GM12878 (cell line): ENCODE measurements at regions not wholly inside any gene's neighbourhood (a gene's known extent, or its start where the extent isn't known, plus 50 kb on each side); places are given as distances from the start of the nearest gene placed in this dataset.

Experiments used
- ATAC-seq: fragments of 200-7000 bp; cut with Tn5 transposase; 3 replicates; pipeline ENCODE4 v1.9.1; 2020; ENCODE audit warnings: mild to moderate bottlenecking, moderate library complexity
- BruUV-seq: library from RNA; stranded (reverse); fragments of 400-500 nt; replicated peaks from 2 replicates; lab custom pipeline; 2021; lab: Mats Ljungman, UMichigan
- CTCF ChIA-PET: fragments of 300-600 bp; sonication (Branson Sonifier 250); formaldehyde crosslinking; extraction: SDS; loops from one replicate; lab custom pipeline; 2021; ENCODE audit warnings: inconsistent platforms; lab: Yijun Ruan, JAX
- POLR2A ChIA-PET: fragments of 350-600 bp; formaldehyde crosslinking; extraction: SDS; loops from one replicate; lab custom pipeline; 2021; ENCODE audit warnings: inconsistent platforms; lab: Charles Lee
- RAD21 ChIA-PET: fragments of 300-600 bp; sonication (Branson Sonifier 250); formaldehyde crosslinking; loops from one replicate; lab custom pipeline; 2023; ENCODE audit warnings: antibody characterized with exemption; ENCODE audit not compliant: unreplicated experiment; lab: Charles Lee
- SMC1A ChIA-PET: fragments of 300-600 bp; sonication (Branson Sonifier 250); formaldehyde crosslinking; loops from one replicate; lab custom pipeline; 2023; ENCODE audit not compliant: unreplicated experiment, uncharacterized antibody; lab: Charles Lee
- DNase-seq: peaks from one replicate; pipeline ENCODE4 v3.0.0-alpha.2; 2011; ENCODE audit warnings: low read depth, low spot score
- FAIRE-seq: peaks from 3 replicates; lab custom pipeline; 2011; peaks lifted over from hg19 to GRCh38; lab: Jason Lieb, UNC
- H2AFZ ChIP-seq: 2 replicates; pipeline ENCODE4 v1.6.0; 2011; ENCODE audit warnings: low read depth, low read length, control low read depth; ENCODE audit not compliant: control insufficient read depth
- H3K27ac ChIP-seq: 2 replicates; pipeline ENCODE4 v1.5.1; 2011; ENCODE audit warnings: control low read depth; ENCODE audit not compliant: control insufficient read depth, insufficient read depth
- H3K27me3 ChIP-seq, 2 experiments: replicated peaks in 1 of 2; 2 replicates each; pipeline versions ENCODE4 v1.6.0 to v1.6.1; 2011; ENCODE audit warnings: low read length in 1 of 2; ENCODE audit not compliant: control insufficient read depth in 2 of 2, insufficient read depth in 2 of 2
- H3K36me3 ChIP-seq, 2 experiments: 2 replicates each; pipeline ENCODE4 v1.5.1; 2011; ENCODE audit warnings: low read length in 1 of 2; ENCODE audit not compliant: control insufficient read depth in 2 of 2, insufficient read depth in 2 of 2
- H3K4me1 ChIP-seq: 2 replicates; pipeline ENCODE4 v1.6.1; 2011; ENCODE audit warnings: mild to moderate bottlenecking, low read length, moderate library complexity, mixed read lengths; ENCODE audit not compliant: control insufficient read depth, insufficient read depth
- H3K4me2 ChIP-seq: 2 replicates; pipeline ENCODE4 v1.6.0; 2011; ENCODE audit warnings: control low read depth; ENCODE audit not compliant: control insufficient read depth, insufficient read depth
- H3K4me3 ChIP-seq: fragments of 200-600 bp; sonication (generic); 2 replicates; pipeline ENCODE4 v1.5.1; 2016
- H3K79me2 ChIP-seq: 2 replicates; pipeline ENCODE4 v1.6.0; 2011; ENCODE audit warnings: low read length; ENCODE audit not compliant: control insufficient read depth, insufficient read depth
- H3K9ac ChIP-seq: 2 replicates; pipeline ENCODE4 v1.8.0; 2011; ENCODE audit warnings: low read length, control low read depth, mixed read lengths; ENCODE audit not compliant: control insufficient read depth, insufficient read depth
- H3K9me3 ChIP-seq: replicated peaks from 3 replicates; pipeline ENCODE4 v1.5.1; 2011; ENCODE audit warnings: mild to moderate bottlenecking, low read length; ENCODE audit not compliant: control insufficient read depth, insufficient read depth
- H4K20me1 ChIP-seq: 2 replicates; pipeline ENCODE4 v1.6.0; 2011; ENCODE audit not compliant: control insufficient read depth, insufficient read depth
- ASH2L ChIP-seq: fragments of 300-600, 200-600 bp; sonication (generic); IDR thresholded peaks from 2 replicates; pipeline ENCODE4 v1.6.1; 2017; ENCODE audit warnings: low read depth, mild to moderate bottlenecking, borderline replicate concordance
- GABPA ChIP-seq: IDR thresholded peaks from 2 replicates; pipeline ENCODE4 v1.6.1; 2014; ENCODE audit warnings: antibody characterized with exemption, low read depth, mild to moderate bottlenecking, inconsistent platforms
- GATAD2B ChIP-seq: fragments of 450-650 bp; conservative IDR thresholded peaks from 2 replicates; pipeline ENCODE4 v1.6.1; 2017; ENCODE audit warnings: low read depth, mild to moderate bottlenecking, moderate library complexity
- KLF5 ChIP-seq: fragments of 450-650 bp; IDR thresholded peaks from 2 replicates; pipeline ENCODE4 v1.6.1; 2014; ENCODE audit warnings: mild to moderate bottlenecking; ENCODE audit not compliant: partially characterized antibody
- MEF2B ChIP-seq: fragments of 450-650 bp; IDR thresholded peaks from 2 replicates; pipeline ENCODE4 v1.6.1; 2018; ENCODE audit warnings: mild to moderate bottlenecking, moderate library complexity; ENCODE audit not compliant: partially characterized antibody, poor library complexity, severe bottlenecking
- PKNOX1 ChIP-seq: fragments of 450-650 bp; IDR thresholded peaks from 2 replicates; pipeline ENCODE4 v1.6.1; 2016; ENCODE audit warnings: mild to moderate bottlenecking
- SP1 ChIP-seq: IDR thresholded peaks from one replicate; pipeline ENCODE4 v1.6.1; 2011; ENCODE audit warnings: low read depth, low read length
- ZBED1 ChIP-seq: IDR thresholded peaks from 2 replicates; pipeline ENCODE4 v1.6.1; 2016; ENCODE audit warnings: borderline replicate concordance
- ZBTB4 ChIP-seq: fragments of 450-650 bp; formaldehyde crosslinking; IDR thresholded peaks from 2 replicates; pipeline ENCODE4 v1.4.0; 2022; ENCODE audit warnings: mild to moderate bottlenecking, moderate library complexity
- ZNF622 ChIP-seq: fragments of 450-650 bp; IDR thresholded peaks from 2 replicates; pipeline ENCODE4 v1.6.1; 2017; ENCODE audit warnings: mild to moderate bottlenecking, inconsistent platforms
- WGBS: methylation state at CpG from one replicate; pipeline ENCODE4 v1.1.6; 2016; ENCODE audit warnings: low lambda C conversion rate; ENCODE audit not compliant: insufficient replicate concordance, insufficient coverage; ENCODE audit errors: missing lambda C conversion rate; 5-methylcytosine and 5-hydroxymethylcytosine counted together
- in situ Hi-C: fragments of 300-500 bp; cut with MboI; formaldehyde crosslinking; loops from 9 replicates; pipeline ENCODE4 v1.14.3; 2018; ENCODE audit warnings: mixed read lengths
- intact Hi-C: fragments of 100-400 bp; cut with micrococcal nuclease; formaldehyde crosslinking; loops from one replicate; pipeline ENCODE4 v1.14.2; 2022; ENCODE audit not compliant: unreplicated experiment

- FAIRE-seq (no peak), DNase-seq (no peak), ATAC-seq (no peak)
- ChIA-PET RAD21 (no interaction called here), POLR2A (no interaction called here), SMC1A (interaction anchor here (1.0 kb wide), 1 partner anchor 85 kb away, joined by 3 read pairs; no protein-coding TSS in a partner anchor), CTCF (no interaction called here)
- no peaks in the 10 kb centered on the region for H4K20me1 ChIP-seq
- in situ Hi-C loops (no loop called here), intact Hi-C loops (no loop called here)
- no TSS peak for BruUV-seq
- WGBS, result 0% methylated on average over 5 of the region's 5 CpGs
- H3K4me3 ChIP-seq, result no peak overlapping the region
- no peaks in the 10 kb centered on the region for H3K27me3 ChIP-seq
- no peak overlapping the region for H2AFZ ChIP-seq
- H3K36me3 ChIP-seq, result no peaks in the 10 kb centered on the region
- H3K4me1 ChIP-seq, result no peaks in the 10 kb centered on the region
- H3K9ac ChIP-seq, result no peak overlapping the region
- H3K9me3 ChIP-seq, result no peaks in the 10 kb centered on the region
- H3K4me2 ChIP-seq, result no peak overlapping the region
- TF ChIP-seq GATAD2B, result no peak
- no peak for TF ChIP-seq PKNOX1
- no peak for TF ChIP-seq ZBTB4 (CRISPR knock-in tag)
- no peak for TF ChIP-seq GABPA
- no peak for TF ChIP-seq ZNF622
- no peak for TF ChIP-seq SP1
- no peak for TF ChIP-seq ZBED1
- TF ChIP-seq MEF2B, result no peak
- no peak for TF ChIP-seq ASH2L
- no peak for TF ChIP-seq KLF5
- H3K27ac ChIP-seq, result no peak overlapping the region
- H3K79me2 ChIP-seq, result no peaks in the 10 kb centered on the region
These were observed 722.6 kb upstream of the NRSN1 start for GRCh38 chr6:23403460-23403859.
